ENCODE measurements at regions not wholly inside any gene's neighbourhood (a gene's known extent, or its start where the extent isn't known, plus 50 kb on each side); places are given as distances from the start of the nearest gene placed in this dataset.

GRCh38 chr6:117075218-117075617 is 190.1 kb upstream of the VGLL2 start:
- Mint-ChIP-seq H3K4me3 (ENCODE audit: unreplicated experiment) (no peak overlapping the region), H3K27ac (ENCODE audit: unreplicated experiment) (no peak overlapping the region), H3K27me3 (ENCODE audit: low read depth) (no peaks in the 10 kb centered on the region), H3K4me1 (ENCODE audit: low read depth) (no peaks in the 10 kb centered on the region), H3K9me3 (ENCODE audit: low read depth) (peaks cover 7% of the 10 kb centered on the region), H3K36me3 (ENCODE audit: low read depth) (no peaks in the 10 kb centered on the region)
- no peak for DNase-seq (ENCODE audit: low spot score)
- TF ChIP-seq CTCF (IDR thresholded peaks at IDR 0.05), result no peak

GRCh38 chr6:117076076-117076475 is 189.3 kb upstream of the VGLL2 start:
- no peak for DNase-seq (ENCODE audit: low spot score)
- H3K9me3 Mint-ChIP-seq (ENCODE audit: low read depth), result no peaks in the 10 kb centered on the region
- no peaks in the 10 kb centered on the region for H3K27me3 Mint-ChIP-seq (ENCODE audit: low read depth)
- TF ChIP-seq CTCF (IDR thresholded peaks at IDR 0.05), result no peak
- H3K36me3 Mint-ChIP-seq (ENCODE audit: low read depth), result no peaks in the 10 kb centered on the region
- H3K4me3 Mint-ChIP-seq (ENCODE audit: unreplicated experiment), result no peak overlapping the region
- no peaks in the 10 kb centered on the region for H3K4me1 Mint-ChIP-seq (ENCODE audit: low read depth)
- H3K27ac Mint-ChIP-seq (ENCODE audit: unreplicated experiment), result no peak overlapping the region

- Mint-ChIP-seq H3K4me1 (ENCODE audit: low read depth) (no peaks in the 10 kb centered on the region), H3K27ac (ENCODE audit: unreplicated experiment) (no peak overlapping the region), H3K9me3 (ENCODE audit: low read depth) (no peaks in the 10 kb centered on the region), H3K4me3 (ENCODE audit: unreplicated experiment) (no peak overlapping the region), H3K27me3 (ENCODE audit: low read depth) (no peaks in the 10 kb centered on the region), H3K36me3 (ENCODE audit: low read depth) (no peaks in the 10 kb centered on the region)
- no peak for TF ChIP-seq CTCF (IDR thresholded peaks at IDR 0.05)
- DNase-seq (ENCODE audit: low spot score), result no peak
Measured at GRCh38 chr6:117077300-117077699, 188.1 kb upstream of the VGLL2 start.

GRCh38 chr6:117078624-117079023 is 186.7 kb upstream of the VGLL2 start:
- Mint-ChIP-seq H3K27ac (ENCODE audit: unreplicated experiment) (no peak overlapping the region), H3K4me1 (ENCODE audit: low read depth) (no peaks in the 10 kb centered on the region), H3K4me3 (ENCODE audit: unreplicated experiment) (no peak overlapping the region), H3K36me3 (ENCODE audit: low read depth) (no peaks in the 10 kb centered on the region), H3K27me3 (ENCODE audit: low read depth) (no peaks in the 10 kb centered on the region), H3K9me3 (ENCODE audit: low read depth) (no peaks in the 10 kb centered on the region)
- no peak for TF ChIP-seq CTCF (IDR thresholded peaks at IDR 0.05)
- DNase-seq (ENCODE audit: low spot score), result no peak

- H3K4me3 Mint-ChIP-seq (ENCODE audit: unreplicated experiment), result no peak overlapping the region
- TF ChIP-seq CTCF (IDR thresholded peaks at IDR 0.05), result no peak
- no peaks in the 10 kb centered on the region for H3K4me1 Mint-ChIP-seq (ENCODE audit: low read depth)
- H3K9me3 Mint-ChIP-seq (ENCODE audit: low read depth), result no peaks in the 10 kb centered on the region
- no peaks in the 10 kb centered on the region for H3K36me3 Mint-ChIP-seq (ENCODE audit: low read depth)
- no peaks in the 10 kb centered on the region for H3K27me3 Mint-ChIP-seq (ENCODE audit: low read depth)
- no peak overlapping the region for H3K27ac Mint-ChIP-seq (ENCODE audit: unreplicated experiment)
- DNase-seq (ENCODE audit: low spot score), result no peak
Measured at GRCh38 chr6:117079951-117080350, 185.4 kb upstream of the VGLL2 start.

Measured in chondrocyte (in vitro differentiated cells).